B cell (primary cell): ENCODE measurements at regions not wholly inside any gene's neighbourhood (a gene's known extent, or its start where the extent isn't known, plus 50 kb on each side); places are given as distances from the start of the nearest gene placed in this dataset.

Experiments
- ATAC-seq: fragments of 200-7000 bp; cut with Tn5 transposase; one replicate; pipeline ENCODE4 v1.10.0; 2021; ENCODE audit warnings: low read depth, mild to moderate bottlenecking, moderate number of reproducible peaks, moderate library complexity
- CTCF ChIA-PET: fragments of 350-600 bp; sonication (Branson Sonifier 250); formaldehyde crosslinking; loops from one replicate; lab custom pipeline; 2021; ENCODE audit warnings: antibody characterized with exemption, inconsistent platforms; lab: Charles Lee
- POLR2A ChIA-PET: fragments of 350-600 bp; sonication (Branson Sonifier 250); formaldehyde crosslinking; loops from one replicate; lab custom pipeline; 2021; ENCODE audit warnings: antibody characterized with exemption; lab: Charles Lee
- DNase-seq: peaks from one replicate; pipeline ENCODE4 v3.0.0; 2013
- H2AFZ ChIP-seq: 2 replicates; pipeline ENCODE4 v1.6.1; 2012; ENCODE audit warnings: mild to moderate bottlenecking, low read depth, low read length; ENCODE audit not compliant: insufficient read depth, poor library complexity, severe bottlenecking
- H3K27ac ChIP-seq, 2 donors: 1 replicate in 1 of 2; 2 replicates in 1 of 2; pipeline ENCODE4 v1.5.1; 2012 to 2013; ENCODE audit warnings: low read length in 2 of 2, mild to moderate bottlenecking in 2 of 2, moderate library complexity in 1 of 2
- H3K27me3 ChIP-seq, 4 experiments: fragments of 200-600 bp in 1 of 4; sonication (generic) in 1 of 4; replicated peaks in 1 of 4; 1 replicate in 2 of 4; 2 replicates in 2 of 4; pipeline versions ENCODE4 v1.6.1 to v1.7.0; 2013 to 2016; ENCODE audit warnings: low read length in 3 of 4, mild to moderate bottlenecking in 2 of 4, mixed read lengths in 1 of 4, moderate library complexity in 1 of 4; ENCODE audit not compliant: insufficient read depth in 4 of 4, control insufficient read depth in 3 of 4; ENCODE audit errors: control extremely low read depth in 1 of 4
- H3K36me3 ChIP-seq, 2 experiments: replicated peaks in 1 of 2; 1 replicate in 1 of 2; 2 replicates in 1 of 2; pipeline versions ENCODE4 v1.6.1 to v1.7.1; 2013; ENCODE audit warnings: low read length in 1 of 2; ENCODE audit not compliant: insufficient read depth in 2 of 2, control insufficient read depth in 1 of 2; ENCODE audit errors: control extremely low read depth in 1 of 2, extremely low read depth in 1 of 2
- H3K4me1 ChIP-seq, 2 donors: fragments of 200-600 bp in 1 of 2; sonication (generic) in 1 of 2; 1 replicate in 1 of 2; 2 replicates in 1 of 2; pipeline versions ENCODE4 v1.5.1 to v1.6.1; 2013 to 2017; ENCODE audit warnings: low read length in 2 of 2; ENCODE audit not compliant: control insufficient read depth in 2 of 2, insufficient read depth in 2 of 2
- H3K4me2 ChIP-seq: replicated peaks from 2 replicates; pipeline ENCODE3; 2012; ENCODE audit warnings: mild to moderate bottlenecking, low read depth, low read length; ENCODE audit not compliant: poor library complexity, severe bottlenecking
- H3K4me3 ChIP-seq, 5 experiments: fragments of 200-600 bp in 1 of 5; sonication (generic) in 1 of 5; 1 replicate in 3 of 5; 2 replicates in 2 of 5; pipeline versions ENCODE4 v1.5.1 to v1.7.0; 2011 to 2016; ENCODE audit warnings: low read length in 4 of 5, mild to moderate bottlenecking in 4 of 5, low read depth in 2 of 5, control low read depth in 1 of 5, moderate library complexity in 1 of 5; ENCODE audit not compliant: insufficient read depth in 1 of 5; ENCODE audit errors: control extremely low read depth in 1 of 5, extremely low read depth in 1 of 5
- H3K79me2 ChIP-seq: fragments of 200-600 bp; sonication (generic); one replicate; pipeline ENCODE4 v1.6.0; 2016; ENCODE audit warnings: low read length; ENCODE audit not compliant: control insufficient read depth, insufficient read depth
- H3K9ac ChIP-seq: fragments of 200-600 bp; sonication (generic); 2 replicates; pipeline ENCODE4 v1.6.1; 2017; ENCODE audit warnings: mild to moderate bottlenecking, low read length, moderate library complexity
- H3K9me3 ChIP-seq, 3 donors: one replicate each; pipeline versions ENCODE4 v1.6.1 to v1.7.1; 2013; ENCODE audit warnings: low read length in 2 of 3; ENCODE audit not compliant: control insufficient read depth in 2 of 3, insufficient read depth in 1 of 3; ENCODE audit errors: control extremely low read depth in 1 of 3
- H4K20me1 ChIP-seq: 2 replicates; pipeline ENCODE4 v1.6.0; 2012; ENCODE audit warnings: mild to moderate bottlenecking, low read length; ENCODE audit not compliant: insufficient read depth, control insufficient read depth, poor library complexity, severe bottlenecking
- H3K27ac Mint-ChIP-seq: one replicate; pipeline ENCODE4 v1.8.0; 2021; ENCODE audit warnings: mixed read lengths
- H3K27me3 Mint-ChIP-seq: one replicate; pipeline ENCODE4 v1.8.0; 2021; ENCODE audit warnings: mixed read lengths
- H3K4me1 Mint-ChIP-seq: one replicate; pipeline ENCODE4 v1.8.0; 2021; ENCODE audit warnings: mixed read lengths
- H3K4me3 Mint-ChIP-seq: one replicate; pipeline ENCODE4 v1.8.0; 2021; ENCODE audit warnings: mixed read lengths
- H3K9me3 Mint-ChIP-seq: one replicate; pipeline ENCODE4 v1.8.0; 2022; ENCODE audit warnings: mixed read lengths; ENCODE audit not compliant: insufficient read depth
- EZH2 ChIP-seq: IDR thresholded peaks from 2 replicates; pipeline ENCODE4 v1.6.1; 2012; ENCODE audit warnings: borderline replicate concordance, low read depth, mild to moderate bottlenecking, moderate library complexity, low read length; ENCODE audit not compliant: insufficient read depth, poor library complexity, severe bottlenecking
- WGBS: methylation state at CpG from one replicate; pipeline ENCODE4 v1.1.5; 2013; ENCODE audit warnings: missing lambda C conversion rate; ENCODE audit not compliant: insufficient coverage; 5-methylcytosine and 5-hydroxymethylcytosine counted together
- intact Hi-C: fragments of 100-400 bp; cut with micrococcal nuclease; formaldehyde crosslinking; loops from one replicate; pipeline ENCODE4 v1.10.0; 2022
- TF ChIP-seq, protein P1 (sequence below): fragments of 200-600 bp; IDR thresholded peaks from one replicate; pipeline ENCODE4 v1.8.0; 2022; ENCODE audit warnings: antibody characterized with exemption, mild to moderate bottlenecking

- H3K9me3 ChIP-seq: peaks cover 0 to 3% (median 0%) of the 10 kb centered on the region in 3 donors
- H3K36me3 ChIP-seq: no peaks in the 10 kb centered on the region
- Mint-ChIP-seq H3K27me3 (no peaks in the 10 kb centered on the region), H3K9me3 (peaks cover 1% of the 10 kb centered on the region), H3K4me3 (no peak overlapping the region), H3K4me1 (peaks cover 19% of the 10 kb centered on the region), H3K27ac (no peak overlapping the region)
- ChIA-PET CTCF (no interaction called here), POLR2A (no interaction called here)
- no peak overlapping the region for H3K9ac ChIP-seq
- no peak overlapping the region for H3K27ac ChIP-seq
- H2AFZ ChIP-seq: no peak overlapping the region
- H3K4me2 ChIP-seq: no peak overlapping the region
- H3K4me3 ChIP-seq: no peak overlapping the region
- intact Hi-C loops: no loop called here
- H3K79me2 ChIP-seq: no peaks in the 10 kb centered on the region
- H3K27me3 ChIP-seq: no peaks in the 10 kb centered on the region
- DNase-seq (no peak), ATAC-seq (no peak)
- no peaks in the 10 kb centered on the region for H4K20me1 ChIP-seq
- WGBS: no CpG with 5 or more reads among the region's 2 CpGs
- TF ChIP-seq EZH2: no peak
- TF ChIP-seq, protein P1, sequence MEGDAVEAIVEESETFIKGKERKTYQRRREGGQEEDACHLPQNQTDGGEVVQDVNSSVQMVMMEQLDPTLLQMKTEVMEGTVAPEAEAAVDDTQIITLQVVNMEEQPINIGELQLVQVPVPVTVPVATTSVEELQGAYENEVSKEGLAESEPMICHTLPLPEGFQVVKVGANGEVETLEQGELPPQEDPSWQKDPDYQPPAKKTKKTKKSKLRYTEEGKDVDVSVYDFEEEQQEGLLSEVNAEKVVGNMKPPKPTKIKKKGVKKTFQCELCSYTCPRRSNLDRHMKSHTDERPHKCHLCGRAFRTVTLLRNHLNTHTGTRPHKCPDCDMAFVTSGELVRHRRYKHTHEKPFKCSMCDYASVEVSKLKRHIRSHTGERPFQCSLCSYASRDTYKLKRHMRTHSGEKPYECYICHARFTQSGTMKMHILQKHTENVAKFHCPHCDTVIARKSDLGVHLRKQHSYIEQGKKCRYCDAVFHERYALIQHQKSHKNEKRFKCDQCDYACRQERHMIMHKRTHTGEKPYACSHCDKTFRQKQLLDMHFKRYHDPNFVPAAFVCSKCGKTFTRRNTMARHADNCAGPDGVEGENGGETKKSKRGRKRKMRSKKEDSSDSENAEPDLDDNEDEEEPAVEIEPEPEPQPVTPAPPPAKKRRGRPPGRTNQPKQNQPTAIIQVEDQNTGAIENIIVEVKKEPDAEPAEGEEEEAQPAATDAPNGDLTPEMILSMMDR: no peak
- peaks cover 14 to 29% of the 10 kb centered on the region in 2 donors for H3K4me1 ChIP-seq
Observed at GRCh38 chr10:8617792-8618191, 563.3 kb downstream of the GATA3 start.

- CTCF ChIA-PET: no interaction called here
- no peak overlapping the region for H3K27ac ChIP-seq
- peaks cover 1% of the 10 kb centered on the region for H3K9me3 Mint-ChIP-seq
- peaks cover 14 to 29% of the 10 kb centered on the region in 2 donors for H3K4me1 ChIP-seq
- ATAC-seq (no peak), DNase-seq (no peak)
- POLR2A ChIA-PET: no interaction called here
- H4K20me1 ChIP-seq: no peaks in the 10 kb centered on the region
- intact Hi-C loops: no loop called here
- no peaks in the 10 kb centered on the region for H3K27me3 Mint-ChIP-seq
- H3K4me3 ChIP-seq: no peak overlapping the region
- H3K4me1 Mint-ChIP-seq: peaks cover 19% of the 10 kb centered on the region
- no peak for TF ChIP-seq EZH2
- TF ChIP-seq, protein P1: no peak
- H3K36me3 ChIP-seq: no peaks in the 10 kb centered on the region
- WGBS: 30% methylated on average over 2 of the region's 4 CpGs
- H3K9ac ChIP-seq: no peak overlapping the region
- no peaks in the 10 kb centered on the region for H3K27me3 ChIP-seq
- no peak overlapping the region for H2AFZ ChIP-seq
- peaks cover 0 to 7% (median 2%) of the 10 kb centered on the region in 3 donors for H3K9me3 ChIP-seq
- H3K79me2 ChIP-seq: no peaks in the 10 kb centered on the region
- no peak overlapping the region for H3K4me2 ChIP-seq
- no peak overlapping the region for H3K27ac Mint-ChIP-seq
- no peak overlapping the region for H3K4me3 Mint-ChIP-seq
Observed at GRCh38 chr10:8618834-8619233, 564.3 kb downstream of the GATA3 start.
